ENCODE measurements at regions not wholly inside any gene's neighbourhood (a gene's known extent, or its start where the extent isn't known, plus 50 kb on each side); places are given as distances from the start of the nearest gene placed in this dataset.

GRCh38 chr15:95295363-95295762 is 1035.1 kb upstream of the NR2F2 start:
- TF ChIP-seq CTCF (IDR thresholded peaks at IDR 0.05) (no peak), POLR2A (IDR thresholded peaks at IDR 0.05) (no peak)
